ENCODE measurements at regions not wholly inside any gene's neighbourhood (a gene's known extent, or its start where the extent isn't known, plus 50 kb on each side); places are given as distances from the start of the nearest gene placed in this dataset.

DNA sequence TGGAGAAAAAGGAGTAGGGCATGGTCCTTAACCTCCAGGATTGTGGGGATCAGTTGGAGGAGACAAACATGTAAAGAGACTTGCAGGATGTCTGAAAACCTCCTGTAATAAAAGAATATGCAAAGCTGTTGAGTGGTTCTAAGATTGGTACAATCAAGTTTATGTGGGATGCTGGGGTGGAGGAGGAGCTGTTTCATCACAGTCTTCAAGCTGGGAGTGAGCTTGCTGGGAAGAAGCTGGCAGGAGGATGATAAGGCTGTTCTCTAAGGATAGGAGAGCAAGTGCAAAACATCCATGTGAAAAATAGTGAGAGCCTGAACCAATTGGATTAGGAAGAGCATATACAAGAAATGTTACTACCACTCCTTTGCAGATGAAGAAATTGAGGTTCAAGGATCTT is 161.9 kb upstream of the CRIM1 start (continued):
- no peak for TF ChIP-seq REST (IDR thresholded peaks at IDR 0.05; ENCODE audit: low read depth, low read length)

- H3K27me3 ChIP-seq (replicated peaks in 1 of 2; ENCODE audit: control insufficient read depth in 2 of 2, insufficient read depth in 2 of 2, low read length in 1 of 2), result no peaks in the 10 kb centered on the region
- ATAC-seq (no peak), DNase-seq (ENCODE audit: low read depth, low spot score) (no peak), FAIRE-seq (no peak)
- no peaks in the 10 kb centered on the region for H3K79me2 ChIP-seq (ENCODE audit: control insufficient read depth, insufficient read depth, low read length)
- H3K4me3 ChIP-seq, result no peak overlapping the region
- 0% methylated on average over 1 of the region's 1 CpG for WGBS (ENCODE audit: insufficient coverage, insufficient replicate concordance, low lambda C conversion rate, missing lambda C conversion rate)
- no peak overlapping the region for H3K9ac ChIP-seq (ENCODE audit: control insufficient read depth, insufficient read depth, low read length)
- TF ChIP-seq SPI1 (IDR thresholded peaks at IDR 0.05; ENCODE audit: borderline replicate concordance, insufficient read depth, low read depth, low read length), result no peak
- no peak for TF ChIP-seq BRCA1 (IDR thresholded peaks at IDR 0.05; ENCODE audit: low read depth, low read length)
- TF ChIP-seq FOXK2 (IDR thresholded peaks at IDR 0.05), result no peak
- ChIA-PET POLR2A (no interaction called here), CTCF (interaction anchor here (0.6 to 1.3 kb wide), 2 partner anchors 47 to 1036 kb away, joined by 3 to 4 read pairs; no protein-coding TSS in a partner anchor), SMC1A (ENCODE audit: uncharacterized antibody, unreplicated experiment) (no interaction called here), RAD21 (ENCODE audit: unreplicated experiment) (no interaction called here)
- no peaks in the 10 kb centered on the region for H3K36me3 ChIP-seq (ENCODE audit: control insufficient read depth in 2 of 2, insufficient read depth in 2 of 2, low read length in 1 of 2)
- no peaks in the 10 kb centered on the region for H3K9me3 ChIP-seq (replicated peaks; ENCODE audit: control insufficient read depth, insufficient read depth, low read length)
- H2AFZ ChIP-seq (ENCODE audit: control insufficient read depth, low read depth, low read length), result no peak overlapping the region
- no peak overlapping the region for H3K4me2 ChIP-seq (ENCODE audit: control insufficient read depth, insufficient read depth)
- BruUV-seq (replicated peaks), result no TSS peak
- H3K4me1 ChIP-seq (ENCODE audit: control insufficient read depth, insufficient read depth, low read length), result no peaks in the 10 kb centered on the region
- intact Hi-C loops (cut with micrococcal nuclease; ENCODE audit: unreplicated experiment), result no loop called here
- in situ Hi-C loops (cut with MboI), result no loop called here
- no peaks in the 10 kb centered on the region for H4K20me1 ChIP-seq (ENCODE audit: control insufficient read depth, insufficient read depth)
- H3K27ac ChIP-seq (ENCODE audit: control insufficient read depth, insufficient read depth), result no peak overlapping the region
Measured at GRCh38 chr2:36192983-36193382, 162.6 kb upstream of the CRIM1 start.

Measured in GM12878 (cell line).